ENCODE measurements at regions not wholly inside any gene's neighbourhood (a gene's known extent, or its start where the extent isn't known, plus 50 kb on each side); places are given as distances from the start of the nearest gene placed in this dataset.

DNA sequence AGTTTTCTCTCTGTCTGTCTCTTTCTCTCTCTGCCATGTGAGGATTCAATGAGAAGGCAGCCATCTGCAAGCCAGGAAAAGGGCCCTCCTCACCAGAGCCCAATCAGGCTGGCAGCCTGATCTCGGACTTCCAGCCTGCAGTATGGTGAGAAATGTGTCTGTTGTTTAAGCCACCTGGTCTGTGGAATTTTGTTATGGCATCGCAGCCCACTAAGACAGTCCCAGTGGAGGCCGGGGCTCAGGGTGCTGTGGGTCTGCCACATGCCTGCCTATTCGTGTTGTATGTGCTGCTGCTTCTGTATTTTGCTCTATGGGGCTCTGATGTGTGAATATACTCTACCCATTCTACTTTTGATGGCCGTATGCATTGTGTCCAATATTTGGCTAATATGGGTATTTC, 139.0 kb upstream of the HS6ST1 start:
- TF ChIP-seq, protein P1, sequence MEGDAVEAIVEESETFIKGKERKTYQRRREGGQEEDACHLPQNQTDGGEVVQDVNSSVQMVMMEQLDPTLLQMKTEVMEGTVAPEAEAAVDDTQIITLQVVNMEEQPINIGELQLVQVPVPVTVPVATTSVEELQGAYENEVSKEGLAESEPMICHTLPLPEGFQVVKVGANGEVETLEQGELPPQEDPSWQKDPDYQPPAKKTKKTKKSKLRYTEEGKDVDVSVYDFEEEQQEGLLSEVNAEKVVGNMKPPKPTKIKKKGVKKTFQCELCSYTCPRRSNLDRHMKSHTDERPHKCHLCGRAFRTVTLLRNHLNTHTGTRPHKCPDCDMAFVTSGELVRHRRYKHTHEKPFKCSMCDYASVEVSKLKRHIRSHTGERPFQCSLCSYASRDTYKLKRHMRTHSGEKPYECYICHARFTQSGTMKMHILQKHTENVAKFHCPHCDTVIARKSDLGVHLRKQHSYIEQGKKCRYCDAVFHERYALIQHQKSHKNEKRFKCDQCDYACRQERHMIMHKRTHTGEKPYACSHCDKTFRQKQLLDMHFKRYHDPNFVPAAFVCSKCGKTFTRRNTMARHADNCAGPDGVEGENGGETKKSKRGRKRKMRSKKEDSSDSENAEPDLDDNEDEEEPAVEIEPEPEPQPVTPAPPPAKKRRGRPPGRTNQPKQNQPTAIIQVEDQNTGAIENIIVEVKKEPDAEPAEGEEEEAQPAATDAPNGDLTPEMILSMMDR (IDR thresholded peaks at IDR 0.05; ENCODE audit: low read depth, low read length, missing input control): no peak
- TF ChIP-seq GABPA (IDR thresholded peaks at IDR 0.05 in 1 of 2, conservative IDR thresholded peaks at IDR 0.05 in 1 of 2) (no peak), FOXA1 (IDR thresholded peaks at IDR 0.05) (no peak), EGR1 (IDR thresholded peaks at IDR 0.05; ENCODE audit: low read depth in 2 of 2) (no peak), RXRA (IDR thresholded peaks at IDR 0.05) (no peak), YY1 (IDR thresholded peaks at IDR 0.05) (no peak), SP1 (IDR thresholded peaks at IDR 0.05) (no peak), HNF4G (IDR thresholded peaks at IDR 0.05) (no peak), RAD21 (IDR thresholded peaks at IDR 0.05) (no peak), TAF1 (conservative IDR thresholded peaks at IDR 0.05) (no peak)
- TF ChIP-seq, protein P2, sequence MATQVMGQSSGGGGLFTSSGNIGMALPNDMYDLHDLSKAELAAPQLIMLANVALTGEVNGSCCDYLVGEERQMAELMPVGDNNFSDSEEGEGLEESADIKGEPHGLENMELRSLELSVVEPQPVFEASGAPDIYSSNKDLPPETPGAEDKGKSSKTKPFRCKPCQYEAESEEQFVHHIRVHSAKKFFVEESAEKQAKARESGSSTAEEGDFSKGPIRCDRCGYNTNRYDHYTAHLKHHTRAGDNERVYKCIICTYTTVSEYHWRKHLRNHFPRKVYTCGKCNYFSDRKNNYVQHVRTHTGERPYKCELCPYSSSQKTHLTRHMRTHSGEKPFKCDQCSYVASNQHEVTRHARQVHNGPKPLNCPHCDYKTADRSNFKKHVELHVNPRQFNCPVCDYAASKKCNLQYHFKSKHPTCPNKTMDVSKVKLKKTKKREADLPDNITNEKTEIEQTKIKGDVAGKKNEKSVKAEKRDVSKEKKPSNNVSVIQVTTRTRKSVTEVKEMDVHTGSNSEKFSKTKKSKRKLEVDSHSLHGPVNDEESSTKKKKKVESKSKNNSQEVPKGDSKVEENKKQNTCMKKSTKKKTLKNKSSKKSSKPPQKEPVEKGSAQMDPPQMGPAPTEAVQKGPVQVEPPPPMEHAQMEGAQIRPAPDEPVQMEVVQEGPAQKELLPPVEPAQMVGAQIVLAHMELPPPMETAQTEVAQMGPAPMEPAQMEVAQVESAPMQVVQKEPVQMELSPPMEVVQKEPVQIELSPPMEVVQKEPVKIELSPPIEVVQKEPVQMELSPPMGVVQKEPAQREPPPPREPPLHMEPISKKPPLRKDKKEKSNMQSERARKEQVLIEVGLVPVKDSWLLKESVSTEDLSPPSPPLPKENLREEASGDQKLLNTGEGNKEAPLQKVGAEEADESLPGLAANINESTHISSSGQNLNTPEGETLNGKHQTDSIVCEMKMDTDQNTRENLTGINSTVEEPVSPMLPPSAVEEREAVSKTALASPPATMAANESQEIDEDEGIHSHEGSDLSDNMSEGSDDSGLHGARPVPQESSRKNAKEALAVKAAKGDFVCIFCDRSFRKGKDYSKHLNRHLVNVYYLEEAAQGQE (IDR thresholded peaks at IDR 0.05): no peak
- TF ChIP-seq, protein P3, sequence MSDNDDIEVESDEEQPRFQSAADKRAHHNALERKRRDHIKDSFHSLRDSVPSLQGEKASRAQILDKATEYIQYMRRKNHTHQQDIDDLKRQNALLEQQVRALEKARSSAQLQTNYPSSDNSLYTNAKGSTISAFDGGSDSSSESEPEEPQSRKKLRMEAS (IDR thresholded peaks at IDR 0.05): no peak
- TF ChIP-seq, protein P4, sequence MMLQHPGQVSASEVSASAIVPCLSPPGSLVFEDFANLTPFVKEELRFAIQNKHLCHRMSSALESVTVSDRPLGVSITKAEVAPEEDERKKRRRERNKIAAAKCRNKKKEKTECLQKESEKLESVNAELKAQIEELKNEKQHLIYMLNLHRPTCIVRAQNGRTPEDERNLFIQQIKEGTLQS (IDR thresholded peaks at IDR 0.05): no peak

Data from liver (tissue), 3 donors.